ENCODE measurements at regions not wholly inside any gene's neighbourhood (a gene's known extent, or its start where the extent isn't known, plus 50 kb on each side); places are given as distances from the start of the nearest gene placed in this dataset.

DNA sequence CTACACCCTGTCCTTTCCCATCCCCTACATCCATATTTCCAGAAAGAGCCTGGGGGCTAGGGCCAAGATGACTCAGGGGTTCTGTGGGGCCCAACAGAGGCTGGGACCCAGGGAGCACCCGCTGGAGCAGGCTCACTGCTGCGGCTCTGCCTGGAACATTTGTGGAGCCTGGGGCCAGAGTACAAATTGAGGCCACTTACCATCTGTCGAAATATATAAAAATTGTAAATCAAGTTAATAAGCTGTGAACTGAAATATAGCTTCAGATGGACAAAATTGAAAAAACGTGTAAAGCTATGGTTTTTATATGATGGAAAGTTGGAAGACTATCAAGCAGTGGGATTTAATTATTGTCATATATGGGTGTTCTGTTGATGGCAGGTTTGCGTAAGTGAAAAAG, 82.9 kb upstream of the ATXN1 start:
- Mint-ChIP-seq H3K27ac (ENCODE audit: unreplicated experiment) (no peak overlapping the region), H3K27me3 (ENCODE audit: low read depth) (no peaks in the 10 kb centered on the region), H3K4me1 (ENCODE audit: low read depth) (peaks cover 27% of the 10 kb centered on the region), H3K4me3 (ENCODE audit: unreplicated experiment) (no peak overlapping the region), H3K9me3 (ENCODE audit: low read depth) (no peaks in the 10 kb centered on the region), H3K36me3 (ENCODE audit: low read depth) (no peaks in the 10 kb centered on the region)
- DNase-seq (ENCODE audit: low spot score) = no peak
- TF ChIP-seq, protein P1, sequence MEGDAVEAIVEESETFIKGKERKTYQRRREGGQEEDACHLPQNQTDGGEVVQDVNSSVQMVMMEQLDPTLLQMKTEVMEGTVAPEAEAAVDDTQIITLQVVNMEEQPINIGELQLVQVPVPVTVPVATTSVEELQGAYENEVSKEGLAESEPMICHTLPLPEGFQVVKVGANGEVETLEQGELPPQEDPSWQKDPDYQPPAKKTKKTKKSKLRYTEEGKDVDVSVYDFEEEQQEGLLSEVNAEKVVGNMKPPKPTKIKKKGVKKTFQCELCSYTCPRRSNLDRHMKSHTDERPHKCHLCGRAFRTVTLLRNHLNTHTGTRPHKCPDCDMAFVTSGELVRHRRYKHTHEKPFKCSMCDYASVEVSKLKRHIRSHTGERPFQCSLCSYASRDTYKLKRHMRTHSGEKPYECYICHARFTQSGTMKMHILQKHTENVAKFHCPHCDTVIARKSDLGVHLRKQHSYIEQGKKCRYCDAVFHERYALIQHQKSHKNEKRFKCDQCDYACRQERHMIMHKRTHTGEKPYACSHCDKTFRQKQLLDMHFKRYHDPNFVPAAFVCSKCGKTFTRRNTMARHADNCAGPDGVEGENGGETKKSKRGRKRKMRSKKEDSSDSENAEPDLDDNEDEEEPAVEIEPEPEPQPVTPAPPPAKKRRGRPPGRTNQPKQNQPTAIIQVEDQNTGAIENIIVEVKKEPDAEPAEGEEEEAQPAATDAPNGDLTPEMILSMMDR (IDR thresholded peaks at IDR 0.05) = no peak

DNA sequence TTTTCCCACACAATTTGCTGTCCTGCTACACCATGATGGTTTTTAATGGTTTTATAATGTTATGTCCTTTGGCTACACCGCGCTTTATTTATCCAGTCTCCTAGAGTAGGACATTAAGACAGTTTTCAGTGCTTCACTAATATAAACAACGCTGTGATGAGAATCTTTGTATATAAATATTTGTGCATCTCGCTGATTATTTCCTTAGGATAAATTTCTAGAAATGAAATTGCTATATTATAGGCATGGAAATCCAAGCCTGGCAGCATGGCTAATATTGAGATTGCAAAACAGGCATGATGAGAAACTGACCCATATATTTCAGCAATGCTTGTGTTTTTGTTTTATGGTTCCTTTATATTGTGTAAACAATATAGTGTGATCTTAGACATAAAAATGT, 81.4 kb upstream of the ATXN1 start:
- Mint-ChIP-seq H3K4me3 (ENCODE audit: unreplicated experiment) (no peak overlapping the region), H3K27me3 (ENCODE audit: low read depth) (no peaks in the 10 kb centered on the region), H3K27ac (ENCODE audit: unreplicated experiment) (no peak overlapping the region), H3K4me1 (ENCODE audit: low read depth) (peaks cover 22% of the 10 kb centered on the region), H3K9me3 (ENCODE audit: low read depth) (no peaks in the 10 kb centered on the region), H3K36me3 (ENCODE audit: low read depth) (no peaks in the 10 kb centered on the region)
- TF ChIP-seq, protein P1 (IDR thresholded peaks at IDR 0.05) = no peak
- DNase-seq (ENCODE audit: low spot score) = no peak

DNA sequence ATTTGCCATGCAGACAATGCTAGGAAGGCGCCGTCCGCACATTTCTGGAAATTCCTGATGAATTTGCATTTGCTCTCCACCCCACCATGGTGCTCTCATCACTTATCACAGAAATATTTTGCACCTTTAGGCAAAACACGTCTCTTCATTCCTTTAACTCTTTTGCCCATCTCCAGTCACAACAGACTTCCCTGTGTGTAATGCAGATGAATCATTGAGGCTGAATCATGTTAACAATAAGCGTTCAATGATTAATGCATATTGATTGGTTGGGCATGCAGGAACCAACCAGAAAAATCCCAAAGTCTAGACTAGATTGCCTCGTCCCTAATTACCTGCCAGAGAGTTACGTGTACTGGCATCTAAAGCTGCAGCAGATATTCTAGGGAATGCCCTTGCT, 80.0 kb upstream of the ATXN1 start:
- no peaks in the 10 kb centered on the region for H3K27me3 Mint-ChIP-seq (ENCODE audit: low read depth)
- peaks cover 31% of the 10 kb centered on the region for H3K4me1 Mint-ChIP-seq (ENCODE audit: low read depth)
- no peaks in the 10 kb centered on the region for H3K36me3 Mint-ChIP-seq (ENCODE audit: low read depth)
- TF ChIP-seq, protein P1 (IDR thresholded peaks at IDR 0.05) = no peak
- no peak overlapping the region for H3K27ac Mint-ChIP-seq (ENCODE audit: unreplicated experiment)
- no peak overlapping the region for H3K4me3 Mint-ChIP-seq (ENCODE audit: unreplicated experiment)
- DNase-seq (ENCODE audit: low spot score) = no peak
- H3K9me3 Mint-ChIP-seq (ENCODE audit: low read depth) = no peaks in the 10 kb centered on the region

DNA sequence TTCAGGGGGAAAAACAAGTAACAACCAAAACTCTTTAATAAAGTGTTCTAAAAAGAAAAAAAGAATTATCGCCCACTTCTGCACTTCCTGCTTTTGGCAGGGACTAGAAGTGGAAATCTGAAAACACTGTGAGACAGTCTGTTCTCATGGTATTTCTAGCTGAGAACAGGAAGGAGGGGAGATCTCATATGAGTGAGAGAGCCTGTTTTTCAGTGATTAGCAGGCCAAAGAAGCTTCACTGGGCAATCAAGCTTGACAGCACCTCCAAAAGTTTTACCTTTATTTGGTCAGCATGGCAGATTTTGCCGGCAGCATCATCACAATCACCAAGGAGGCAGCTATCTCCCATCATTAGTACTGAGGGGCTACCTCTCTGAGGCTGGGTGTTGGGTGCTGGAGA, 79.5 kb upstream of the ATXN1 start:
- peaks cover 35% of the 10 kb centered on the region for H3K4me1 Mint-ChIP-seq (ENCODE audit: low read depth)
- no peak overlapping the region for H3K4me3 Mint-ChIP-seq (ENCODE audit: unreplicated experiment)
- TF ChIP-seq, protein P1 (IDR thresholded peaks at IDR 0.05) = no peak
- no peaks in the 10 kb centered on the region for H3K27me3 Mint-ChIP-seq (ENCODE audit: low read depth)
- peak overlapping the region; percentile 51 for H3K27ac Mint-ChIP-seq (ENCODE audit: unreplicated experiment)
- no peaks in the 10 kb centered on the region for H3K9me3 Mint-ChIP-seq (ENCODE audit: low read depth)
- no peaks in the 10 kb centered on the region for H3K36me3 Mint-ChIP-seq (ENCODE audit: low read depth)
- no peak for DNase-seq (ENCODE audit: low spot score)

DNA sequence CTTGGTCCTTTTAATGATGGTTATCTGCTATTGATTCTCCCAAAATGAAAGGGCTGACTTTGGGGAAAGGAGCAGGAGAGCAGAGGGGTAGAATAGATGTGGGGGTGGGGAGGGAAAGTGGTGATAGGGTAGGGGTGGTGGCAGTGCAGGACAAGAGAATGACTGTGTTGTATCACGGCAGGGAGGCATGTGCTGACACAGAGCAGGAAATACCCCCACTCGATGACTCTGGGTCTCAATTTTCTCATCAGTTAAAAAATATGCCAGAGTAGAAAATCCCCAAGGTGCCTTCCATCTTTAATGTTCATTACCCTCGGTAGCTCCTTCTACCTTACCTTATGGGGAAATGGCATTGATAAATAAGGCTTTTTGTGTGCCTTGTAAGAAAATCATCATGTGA, 79.0 kb upstream of the ATXN1 start:
- TF ChIP-seq, protein P1 (IDR thresholded peaks at IDR 0.05) = no peak
- no peak overlapping the region for H3K4me3 Mint-ChIP-seq (ENCODE audit: unreplicated experiment)
- H3K27me3 Mint-ChIP-seq (ENCODE audit: low read depth) = no peaks in the 10 kb centered on the region
- no peak for DNase-seq (ENCODE audit: low spot score)
- no peaks in the 10 kb centered on the region for H3K36me3 Mint-ChIP-seq (ENCODE audit: low read depth)
- peak overlapping the region; percentile 51 for H3K27ac Mint-ChIP-seq (ENCODE audit: unreplicated experiment)
- H3K9me3 Mint-ChIP-seq (ENCODE audit: low read depth) = no peaks in the 10 kb centered on the region
- H3K4me1 Mint-ChIP-seq (ENCODE audit: low read depth) = peaks cover 35% of the 10 kb centered on the region

Data from chondrocyte (in vitro differentiated cells).